ENCODE measurements at regions not wholly inside any gene's neighbourhood (a gene's known extent, or its start where the extent isn't known, plus 50 kb on each side); places are given as distances from the start of the nearest gene placed in this dataset.

DNA sequence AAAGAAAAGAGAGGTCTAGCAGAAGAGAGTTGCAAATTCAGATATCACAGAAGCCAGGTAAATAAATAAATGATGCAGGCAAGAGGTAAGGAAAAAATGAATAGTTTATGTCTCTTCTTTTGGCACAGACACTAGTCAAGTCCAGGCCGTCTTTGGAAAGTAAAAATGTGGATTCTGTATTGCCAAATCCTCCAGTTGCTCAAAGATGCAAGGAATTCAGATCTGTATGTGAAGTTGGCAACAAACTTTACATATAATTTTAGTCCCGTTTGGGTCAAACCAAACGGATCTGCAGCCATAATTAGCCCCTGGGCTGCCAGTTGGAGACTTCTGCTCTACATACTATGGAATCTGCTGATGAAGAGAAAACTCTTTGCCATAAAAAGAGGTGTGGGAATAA, 200.5 kb upstream of the RND3 start:
- Histone ChIP-seq H3K27me3 (no peaks in the 10 kb centered on the region), H3K4me3 (no peak overlapping the region), H3K4me1 (no peaks in the 10 kb centered on the region), H3K36me3 (no peaks in the 10 kb centered on the region), H3K9me3 (no peaks in the 10 kb centered on the region), H3K27ac (no peak overlapping the region)
- TF ChIP-seq, protein P1, sequence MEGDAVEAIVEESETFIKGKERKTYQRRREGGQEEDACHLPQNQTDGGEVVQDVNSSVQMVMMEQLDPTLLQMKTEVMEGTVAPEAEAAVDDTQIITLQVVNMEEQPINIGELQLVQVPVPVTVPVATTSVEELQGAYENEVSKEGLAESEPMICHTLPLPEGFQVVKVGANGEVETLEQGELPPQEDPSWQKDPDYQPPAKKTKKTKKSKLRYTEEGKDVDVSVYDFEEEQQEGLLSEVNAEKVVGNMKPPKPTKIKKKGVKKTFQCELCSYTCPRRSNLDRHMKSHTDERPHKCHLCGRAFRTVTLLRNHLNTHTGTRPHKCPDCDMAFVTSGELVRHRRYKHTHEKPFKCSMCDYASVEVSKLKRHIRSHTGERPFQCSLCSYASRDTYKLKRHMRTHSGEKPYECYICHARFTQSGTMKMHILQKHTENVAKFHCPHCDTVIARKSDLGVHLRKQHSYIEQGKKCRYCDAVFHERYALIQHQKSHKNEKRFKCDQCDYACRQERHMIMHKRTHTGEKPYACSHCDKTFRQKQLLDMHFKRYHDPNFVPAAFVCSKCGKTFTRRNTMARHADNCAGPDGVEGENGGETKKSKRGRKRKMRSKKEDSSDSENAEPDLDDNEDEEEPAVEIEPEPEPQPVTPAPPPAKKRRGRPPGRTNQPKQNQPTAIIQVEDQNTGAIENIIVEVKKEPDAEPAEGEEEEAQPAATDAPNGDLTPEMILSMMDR (IDR thresholded peaks at IDR 0.05) = no peak
- no peak for TF ChIP-seq POLR2A (IDR thresholded peaks at IDR 0.05)
- DNase-seq = no peak
- intact Hi-C loops (cut with DNase I; ENCODE audit: low total_unique reads) = no loop called here

DNA sequence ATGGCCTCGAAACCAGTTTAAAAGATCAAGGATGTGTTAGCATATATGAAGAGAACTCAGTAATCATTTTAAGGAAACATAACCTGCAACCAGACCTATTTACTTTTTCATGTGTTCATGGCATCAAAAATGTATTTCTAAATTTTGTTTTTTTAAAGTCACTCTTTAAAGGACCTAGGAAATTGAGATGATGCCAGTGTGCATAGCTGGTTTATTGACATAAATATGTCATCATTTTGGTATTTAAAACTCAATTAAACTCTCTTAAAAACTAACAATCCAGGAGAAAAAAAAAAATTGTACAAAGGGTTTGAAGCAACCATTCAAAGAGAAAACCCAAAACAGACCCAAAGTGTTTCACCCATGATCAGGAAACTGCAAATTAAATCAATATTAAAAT, 198.9 kb upstream of the RND3 start:
- no peaks in the 10 kb centered on the region for H3K9me3 ChIP-seq
- intact Hi-C loops (cut with DNase I; ENCODE audit: low total_unique reads) = no loop called here
- no peaks in the 10 kb centered on the region for H3K36me3 ChIP-seq
- H3K27ac ChIP-seq = no peak overlapping the region
- no peak for DNase-seq
- no peaks in the 10 kb centered on the region for H3K27me3 ChIP-seq
- H3K4me3 ChIP-seq = no peak overlapping the region
- no peak for TF ChIP-seq POLR2A (IDR thresholded peaks at IDR 0.05)
- TF ChIP-seq, protein P1 (IDR thresholded peaks at IDR 0.05) = no peak
- no peaks in the 10 kb centered on the region for H3K4me1 ChIP-seq

DNA sequence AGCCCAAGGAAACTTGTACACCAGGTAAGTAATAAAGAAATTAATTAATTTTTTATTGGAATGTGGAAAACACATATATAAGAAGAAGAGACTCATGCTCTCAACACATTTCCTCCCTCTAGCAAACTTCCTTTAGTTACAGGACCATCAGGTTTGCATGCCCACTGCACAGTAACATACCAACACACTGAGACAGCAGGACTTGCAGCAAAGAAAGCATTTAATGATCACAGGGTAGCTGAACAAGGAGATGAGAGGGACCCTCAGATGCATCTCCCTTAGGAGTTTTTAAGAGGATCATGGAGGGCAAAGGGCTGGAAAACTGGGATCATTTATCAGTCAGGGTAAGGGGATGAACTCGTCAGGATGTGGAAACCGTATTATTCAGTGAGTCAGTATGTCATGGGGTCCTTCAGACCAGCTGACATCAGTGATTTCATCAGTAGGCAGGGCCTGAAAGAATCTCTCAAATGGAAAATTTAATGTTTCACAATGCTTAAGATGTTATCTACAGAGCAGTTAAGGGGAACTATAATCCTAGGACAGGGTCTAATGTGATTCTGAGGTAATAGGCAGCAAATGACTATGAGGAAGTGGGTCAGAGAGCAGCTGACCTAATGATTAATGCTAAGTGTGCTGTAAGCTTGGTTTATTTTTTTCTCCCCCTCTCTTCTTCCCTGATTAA, 193.8 kb upstream of the RND3 start:
- TF ChIP-seq POLR2A (IDR thresholded peaks at IDR 0.05) = no peak
- TF ChIP-seq, protein P1 (IDR thresholded peaks at IDR 0.05) = no peak
- Histone ChIP-seq H3K27me3 (no peaks in the 10 kb centered on the region), H3K27ac (no peak overlapping the region), H3K4me1 (no peaks in the 10 kb centered on the region), H3K9me3 (no peaks in the 10 kb centered on the region), H3K36me3 (no peaks in the 10 kb centered on the region), H3K4me3 (no peak overlapping the region)
- intact Hi-C loops (cut with DNase I; ENCODE audit: low total_unique reads) = no loop called here
- no peak for DNase-seq

DNA sequence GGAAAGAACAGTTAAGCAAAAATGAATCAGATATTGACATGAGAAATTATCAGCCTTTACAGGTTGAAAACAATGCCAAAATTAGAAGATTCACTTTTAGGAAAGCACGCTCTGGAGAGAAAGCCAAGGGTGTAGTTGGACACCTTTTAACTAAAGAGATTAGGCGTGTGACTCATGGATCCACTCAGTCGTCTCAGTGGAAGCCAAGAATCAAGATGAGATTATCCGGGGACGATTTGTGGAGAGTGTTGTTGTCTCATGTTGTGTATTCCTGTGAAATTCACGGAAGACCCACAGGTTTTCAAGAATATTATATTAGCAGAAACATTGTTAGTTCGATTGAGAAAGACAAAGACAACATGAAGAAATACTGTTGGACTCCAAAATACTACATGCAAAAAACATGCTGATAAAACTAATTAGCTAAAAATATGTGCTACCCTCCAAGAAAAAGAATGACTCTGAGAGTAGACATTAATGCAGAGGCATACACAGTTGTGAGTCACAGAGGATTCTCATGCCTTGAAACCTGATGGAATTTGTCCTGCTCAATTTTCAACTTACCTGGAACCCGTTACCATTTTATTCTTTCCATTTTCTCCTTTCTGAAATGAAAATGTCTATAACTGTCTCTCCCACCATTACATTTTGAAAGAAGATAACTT, 192.1 kb upstream of the RND3 start:
- Histone ChIP-seq H3K36me3 (no peaks in the 10 kb centered on the region), H3K4me3 (no peak overlapping the region), H3K4me1 (no peaks in the 10 kb centered on the region), H3K27ac (no peak overlapping the region), H3K9me3 (no peaks in the 10 kb centered on the region), H3K27me3 (no peaks in the 10 kb centered on the region)
- intact Hi-C loops (cut with DNase I; ENCODE audit: low total_unique reads) = no loop called here
- TF ChIP-seq POLR2A (IDR thresholded peaks at IDR 0.05) = no peak
- TF ChIP-seq, protein P1 (IDR thresholded peaks at IDR 0.05) = no peak
- DNase-seq = no peak

DNA sequence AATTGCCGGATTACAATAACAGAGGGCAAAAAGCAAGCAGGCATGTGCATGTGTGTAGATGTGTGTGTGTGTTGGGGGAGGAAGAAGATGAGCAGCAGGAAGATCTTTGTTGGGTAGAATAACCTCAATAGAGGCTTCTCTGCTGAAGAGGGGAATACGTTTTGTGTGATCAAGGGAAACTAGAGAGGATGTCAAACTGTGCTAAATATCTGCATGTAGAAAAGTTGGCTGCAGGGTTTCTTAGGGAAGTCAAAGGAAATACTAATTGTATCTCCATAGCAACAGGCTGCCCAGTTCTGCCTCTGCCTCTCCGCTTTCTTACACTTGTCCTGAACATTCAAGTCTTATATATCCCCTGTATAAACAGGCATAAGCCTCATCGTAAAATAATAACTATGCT, 190.1 kb upstream of the RND3 start:
- Histone ChIP-seq H3K9me3 (no peaks in the 10 kb centered on the region), H3K4me1 (no peaks in the 10 kb centered on the region), H3K36me3 (no peaks in the 10 kb centered on the region), H3K4me3 (no peak overlapping the region), H3K27me3 (no peaks in the 10 kb centered on the region), H3K27ac (no peak overlapping the region)
- DNase-seq = no peak
- intact Hi-C loops (cut with DNase I; ENCODE audit: low total_unique reads) = no loop called here
- no peak for TF ChIP-seq POLR2A (IDR thresholded peaks at IDR 0.05)
- TF ChIP-seq, protein P1 (IDR thresholded peaks at IDR 0.05) = no peak
